ENCODE measurements at regions not wholly inside any gene's neighbourhood (a gene's known extent, or its start where the extent isn't known, plus 50 kb on each side); places are given as distances from the start of the nearest gene placed in this dataset.
"Not testable (repeated sequence)": the region's sequence is repeated elsewhere in the genome, so short reads cannot be mapped to it uniquely, and the experiment has no call there.

GRCh38 chr9:80994892-80995291 lies 694.5 kb downstream of the TLE1 start:
- no peak for DNase-seq
- Histone ChIP-seq H3K27me3 (no peaks in the 10 kb centered on the region), H3K4me1 (no peaks in the 10 kb centered on the region), H3K36me3 (no peaks in the 10 kb centered on the region), H3K4me3 (no peak overlapping the region), H3K27ac (no peak overlapping the region), H3K9me3 (no peaks in the 10 kb centered on the region)
- intact Hi-C loops (cut with DNase I), result no loop called here
- 85 to 89% methylated on average over 4 of the region's 4 CpGs for WGBS, 2 donors
- no peak for TF ChIP-seq EP300 (IDR thresholded peaks at IDR 0.05)
- no peak for TF ChIP-seq POLR2AphosphoS5 (IDR thresholded peaks at IDR 0.05)
- TF ChIP-seq CTCF (IDR thresholded peaks at IDR 0.05), result no peak
- no peak for TF ChIP-seq POLR2A (IDR thresholded peaks at IDR 0.05)

- H3K4me3 ChIP-seq; H3K36me3 ChIP-seq; DNase-seq; intact Hi-C loops (cut with DNase I); H3K27me3 ChIP-seq; H3K27ac ChIP-seq; H3K9me3 ChIP-seq; H3K4me1 ChIP-seq: not testable (repeated sequence)
- 93 to 94% methylated on average over 10 of the region's 10 CpGs for WGBS, 2 donors
These were observed 703.8 kb downstream of the TLE1 start for GRCh38 chr9:80985595-80985994.

GRCh38 chr9:80976403-80976802 lies 712.9 kb downstream of the TLE1 start:
- no peaks in the 10 kb centered on the region for H3K27me3 ChIP-seq
- H3K4me1 ChIP-seq, result no peaks in the 10 kb centered on the region
- no peaks in the 10 kb centered on the region for H3K36me3 ChIP-seq
- no peak overlapping the region for H3K27ac ChIP-seq
- peaks cover 0 to 8% (median 5%) of the 10 kb centered on the region in 4 donors for H3K9me3 ChIP-seq
- TF ChIP-seq POLR2AphosphoS5 (IDR thresholded peaks at IDR 0.05) (no peak), CTCF (IDR thresholded peaks at IDR 0.05) (no peak), EP300 (IDR thresholded peaks at IDR 0.05) (no peak), POLR2A (IDR thresholded peaks at IDR 0.05) (no peak)
- 59 to 93% methylated on average over 3 of the region's 3 CpGs for WGBS, 2 donors
- DNase-seq, result no peak
- H3K4me3 ChIP-seq, result no peak overlapping the region
- intact Hi-C loops (cut with DNase I), result no loop called here

- H3K4me3 ChIP-seq; H3K27me3 ChIP-seq; H3K4me1 ChIP-seq; H3K27ac ChIP-seq; H3K9me3 ChIP-seq; intact Hi-C loops (cut with DNase I); H3K36me3 ChIP-seq; DNase-seq: not testable (repeated sequence)
- 57 to 80% methylated on average over 2 of the region's 2 CpGs for WGBS, 2 donors
These were observed 719.0 kb downstream of the TLE1 start for GRCh38 chr9:80970377-80970776.

GRCh38 chr9:80968611-80969010 lies 720.7 kb downstream of the TLE1 start:
- 88 to 93% methylated on average over 1 of the region's 1 CpG for WGBS, 2 donors
- no peak overlapping the region for H3K4me3 ChIP-seq
- no peaks in the 10 kb centered on the region for H3K4me1 ChIP-seq
- no peaks in the 10 kb centered on the region for H3K9me3 ChIP-seq
- H3K27me3 ChIP-seq, result no peaks in the 10 kb centered on the region
- H3K36me3 ChIP-seq, result no peaks in the 10 kb centered on the region
- TF ChIP-seq POLR2AphosphoS5 (IDR thresholded peaks at IDR 0.05) (no peak), POLR2A (IDR thresholded peaks at IDR 0.05) (no peak), CTCF (IDR thresholded peaks at IDR 0.05) (no peak), EP300 (IDR thresholded peaks at IDR 0.05) (no peak)
- intact Hi-C loops (cut with DNase I), result no loop called here
- DNase-seq, result no peak
- no peak overlapping the region for H3K27ac ChIP-seq

- TF ChIP-seq CTCF (IDR thresholded peaks at IDR 0.05) (no peak), POLR2A (IDR thresholded peaks at IDR 0.05) (no peak), POLR2AphosphoS5 (IDR thresholded peaks at IDR 0.05) (no peak), EP300 (IDR thresholded peaks at IDR 0.05) (no peak)
- H3K4me3 ChIP-seq, result no peak overlapping the region
- no peaks in the 10 kb centered on the region for H3K4me1 ChIP-seq
- DNase-seq, result no peak
- no peak overlapping the region for H3K27ac ChIP-seq
- H3K27me3 ChIP-seq, result no peaks in the 10 kb centered on the region
- intact Hi-C loops (cut with DNase I), result no loop called here
- 59 to 70% methylated on average over 2 of the region's 2 CpGs for WGBS, 2 donors
- H3K9me3 ChIP-seq, result no peaks in the 10 kb centered on the region
- no peaks in the 10 kb centered on the region for H3K36me3 ChIP-seq
These were observed 724.4 kb downstream of the TLE1 start for GRCh38 chr9:80964914-80965313.

Data from sigmoid colon (tissue), 6 donors.